Muscle of leg (tissue), 3 donors: ENCODE measurements at regions not wholly inside any gene's neighbourhood (a gene's known extent, or its start where the extent isn't known, plus 50 kb on each side); places are given as distances from the start of the nearest gene placed in this dataset.
A peak's percentile ranks its signal among the peaks of the same experiment; 100 is the strongest.

Experiments
- DNase-seq: peaks from one replicate; pipeline ENCODE4 v3.0.0; 2013
- H3K27ac ChIP-seq: one replicate; pipeline ENCODE4 v1.5.1; 2013; ENCODE audit warnings: mild to moderate bottlenecking, low read length, control low read depth
- H3K27me3 ChIP-seq: one replicate; pipeline ENCODE4 v1.6.1; 2013; ENCODE audit warnings: low read length; ENCODE audit not compliant: control insufficient read depth, insufficient read depth
- H3K36me3 ChIP-seq: one replicate; pipeline ENCODE4 v1.6.1; 2013; ENCODE audit warnings: low read length; ENCODE audit not compliant: control insufficient read depth, insufficient read depth
- H3K4me1 ChIP-seq: one replicate; pipeline ENCODE4 v1.6.1; 2013; ENCODE audit warnings: low read length; ENCODE audit not compliant: control insufficient read depth, insufficient read depth
- H3K4me3 ChIP-seq: one replicate; pipeline ENCODE4 v1.5.1; 2013; ENCODE audit warnings: low read length, control low read depth
- H3K9me3 ChIP-seq: replicated peaks from 2 replicates; pipeline ENCODE4 v1.6.1; 2013; ENCODE audit warnings: low read depth, low read length; ENCODE audit not compliant: control insufficient read depth
- WGBS: methylation state at CpG from one replicate; pipeline ENCODE4 v1.1.5; 2013; ENCODE audit warnings: missing lambda C conversion rate; ENCODE audit not compliant: insufficient coverage; 5-methylcytosine and 5-hydroxymethylcytosine counted together

DNA sequence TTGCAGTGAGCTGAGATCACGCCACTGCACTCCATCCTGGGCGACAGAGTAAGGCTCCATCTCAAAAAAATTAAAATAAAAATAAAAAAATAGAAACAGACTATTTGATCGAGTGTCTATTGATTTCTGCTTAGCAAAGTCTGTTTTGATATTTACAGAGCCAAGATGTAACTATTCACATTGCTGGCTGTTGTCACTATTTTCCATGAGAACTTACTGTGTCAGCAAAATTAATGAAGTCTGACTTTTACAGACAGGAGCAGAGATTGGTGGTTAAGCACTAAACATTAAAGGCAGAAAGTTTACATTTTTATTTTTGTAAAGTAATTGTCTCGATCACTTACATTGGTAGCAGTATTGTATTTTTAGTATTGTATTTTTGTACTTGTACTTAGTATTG is 85.0 kb upstream of the CCDC28A start:
- Histone ChIP-seq H3K9me3 (no peaks in the 10 kb centered on the region), H3K27ac (no peak overlapping the region), H3K4me3 (no peak overlapping the region), H3K27me3 (peaks cover under 1% of the 10 kb centered on the region), H3K36me3 (no peaks in the 10 kb centered on the region), H3K4me1 (peaks cover 9% of the 10 kb centered on the region)
- DNase-seq, result peak; percentile 26
- WGBS, result no CpG with 5 or more reads among the region's 4 CpGs

DNA sequence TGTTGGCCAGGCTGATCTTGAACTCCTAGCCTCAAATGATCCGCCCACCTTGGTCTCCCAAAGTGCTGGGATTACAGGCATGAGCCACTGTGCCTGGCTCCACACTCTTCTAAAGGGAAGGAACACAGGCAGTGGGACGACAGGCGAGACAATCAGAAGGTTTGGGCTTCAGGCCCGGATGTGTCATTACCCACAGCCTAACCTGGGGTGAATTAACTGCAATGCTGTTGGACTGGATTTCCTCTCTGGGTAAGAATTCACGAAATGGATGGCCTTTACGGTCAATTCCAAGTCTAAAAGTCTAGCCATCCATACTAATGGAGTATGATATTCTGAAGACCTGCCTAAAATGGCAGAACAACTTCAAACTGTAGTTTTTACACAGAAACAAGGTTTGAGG is 83.7 kb upstream of the CCDC28A start:
- 67% methylated on average over 3 of the region's 6 CpGs for WGBS

DNA sequence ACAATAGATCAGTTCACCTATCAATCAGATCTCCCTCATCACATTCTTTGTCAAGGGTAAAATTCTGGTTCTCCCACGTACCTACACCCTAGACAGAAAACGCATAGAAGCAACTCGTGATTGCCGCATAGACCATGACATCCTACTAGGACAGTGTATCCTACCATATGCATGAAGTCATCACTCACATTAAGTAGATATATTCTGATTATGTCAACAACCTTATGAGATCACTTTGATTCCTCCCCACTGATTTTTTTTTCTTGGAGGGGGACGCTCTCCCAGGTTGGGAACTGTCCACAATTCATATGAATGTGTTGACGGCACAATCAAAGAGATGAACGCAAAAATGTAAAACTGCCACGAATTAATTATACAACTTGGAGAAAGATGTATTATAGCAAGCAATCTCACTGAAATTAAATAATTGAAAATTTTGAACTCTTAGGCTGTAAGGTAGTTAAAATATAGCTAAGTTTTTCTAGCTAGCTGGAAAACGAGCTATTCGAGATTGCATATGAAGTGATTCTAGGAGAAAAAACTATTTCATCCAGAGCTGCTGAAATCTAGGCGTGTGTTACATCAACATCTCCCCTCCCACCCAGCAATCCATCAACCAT is 82.5 kb upstream of the CCDC28A start:
- no peaks in the 10 kb centered on the region for H3K36me3 ChIP-seq
- DNase-seq, result no peak
- H3K27me3 ChIP-seq, result peaks cover 2% of the 10 kb centered on the region
- H3K4me1 ChIP-seq, result peaks cover 10% of the 10 kb centered on the region
- no peaks in the 10 kb centered on the region for H3K9me3 ChIP-seq
- H3K27ac ChIP-seq, result no peak overlapping the region
- peak overlapping the region; percentile 47 for H3K4me3 ChIP-seq
- 90% methylated on average over 2 of the region's 11 CpGs for WGBS

More for the DNA sequence above, 83.7 kb upstream of the CCDC28A start:
- H3K27me3 ChIP-seq, result peaks cover 2% of the 10 kb centered on the region
- H3K4me1 ChIP-seq, result peaks cover 10% of the 10 kb centered on the region
- DNase-seq, result no peak
- H3K27ac ChIP-seq, result no peak overlapping the region
- no peaks in the 10 kb centered on the region for H3K9me3 ChIP-seq
- H3K36me3 ChIP-seq, result no peaks in the 10 kb centered on the region
- H3K4me3 ChIP-seq, result no peak overlapping the region

DNA sequence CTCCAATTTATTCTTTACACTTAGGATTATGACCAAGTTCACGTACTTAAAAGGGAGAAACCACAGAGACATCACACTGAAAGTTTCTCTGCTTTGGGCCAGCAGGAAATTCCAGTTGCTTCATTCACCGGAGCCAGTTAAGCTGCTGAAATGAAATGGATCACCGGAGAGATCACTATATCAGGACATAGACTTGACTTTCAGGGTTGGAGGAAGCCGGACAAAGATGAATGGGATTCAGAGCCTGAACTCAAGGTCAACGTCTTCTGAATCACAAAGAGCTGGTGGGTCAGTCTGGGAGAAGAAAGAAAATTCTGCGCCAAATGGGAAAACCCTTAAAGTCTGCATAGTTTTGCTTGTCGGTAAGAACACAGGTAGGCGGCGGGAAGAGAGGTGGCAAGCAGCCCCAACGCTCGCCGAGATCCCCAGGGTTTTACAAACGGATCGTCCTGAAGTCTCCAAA is 81.9 kb upstream of the CCDC28A start:
- H3K27ac ChIP-seq, result no peak overlapping the region
- H3K4me1 ChIP-seq, result peaks cover 10% of the 10 kb centered on the region

DNA sequence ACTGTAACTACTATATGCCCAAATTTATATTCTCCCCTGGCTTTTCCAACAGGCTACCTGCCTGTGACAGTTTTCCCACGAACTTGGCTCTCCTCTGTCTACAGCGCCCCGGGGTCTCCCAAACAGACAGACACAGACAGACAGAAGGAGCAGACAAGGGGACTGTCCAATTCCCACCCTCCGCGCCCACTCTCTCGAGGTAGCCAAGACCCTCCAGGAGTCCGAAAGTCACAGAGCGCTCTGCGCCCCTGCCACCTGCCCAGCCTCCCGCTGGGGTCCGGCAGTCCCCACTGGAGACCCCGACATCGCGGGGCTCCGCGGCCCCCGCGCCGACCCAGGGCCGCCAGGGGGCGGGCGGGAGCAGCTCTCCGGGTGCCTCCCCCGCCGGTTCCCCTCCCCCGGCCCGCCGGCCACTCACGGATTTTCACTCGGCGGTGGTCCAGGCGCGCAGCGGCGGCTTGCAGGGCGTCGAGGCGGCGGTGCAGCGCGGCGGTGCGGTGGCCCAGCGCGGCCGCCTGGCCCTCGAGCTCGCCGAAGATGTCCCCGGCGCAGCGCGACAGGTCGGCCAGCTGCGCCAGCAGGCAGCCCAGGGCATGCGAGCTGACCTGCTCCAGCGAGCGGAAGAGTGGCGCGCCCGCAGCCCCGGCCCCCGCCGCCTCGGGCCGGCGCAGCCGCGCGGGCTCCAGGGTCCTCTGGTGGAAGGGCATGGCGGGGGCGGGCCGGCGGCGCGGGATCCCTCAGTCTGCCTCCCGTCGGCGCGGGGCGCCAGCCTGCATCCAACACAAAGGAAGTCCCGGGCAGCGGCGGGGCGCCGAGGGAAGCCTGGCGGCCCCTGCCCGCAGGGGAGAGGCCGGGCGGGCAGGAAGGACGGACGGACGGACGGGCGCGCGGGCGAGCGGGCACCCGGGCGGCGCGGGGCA is 81.3 kb upstream of the CCDC28A start:
- Histone ChIP-seq H3K27ac (peak overlapping the region; percentile 31), H3K4me1 (peaks cover 10% of the 10 kb centered on the region), H3K27me3 (peaks cover 2% of the 10 kb centered on the region), H3K9me3 (no peaks in the 10 kb centered on the region), H3K36me3 (no peaks in the 10 kb centered on the region), H3K4me3 (peak overlapping the region; percentile 63)
- WGBS, result 0% methylated on average over 103 of the region's 103 CpGs
- DNase-seq, result peak; percentile 88

More for the DNA sequence above, 81.9 kb upstream of the CCDC28A start:
- H3K4me3 ChIP-seq, result peak overlapping the region; percentile 47
- no peaks in the 10 kb centered on the region for H3K36me3 ChIP-seq
- whole genome bisulfite sequencing, result 9% methylated on average over 12 of the region's 14 CpGs
- DNase-seq, result peak; percentile 26
- H3K9me3 ChIP-seq, result no peaks in the 10 kb centered on the region
- H3K27me3 ChIP-seq, result peaks cover 2% of the 10 kb centered on the region

DNA sequence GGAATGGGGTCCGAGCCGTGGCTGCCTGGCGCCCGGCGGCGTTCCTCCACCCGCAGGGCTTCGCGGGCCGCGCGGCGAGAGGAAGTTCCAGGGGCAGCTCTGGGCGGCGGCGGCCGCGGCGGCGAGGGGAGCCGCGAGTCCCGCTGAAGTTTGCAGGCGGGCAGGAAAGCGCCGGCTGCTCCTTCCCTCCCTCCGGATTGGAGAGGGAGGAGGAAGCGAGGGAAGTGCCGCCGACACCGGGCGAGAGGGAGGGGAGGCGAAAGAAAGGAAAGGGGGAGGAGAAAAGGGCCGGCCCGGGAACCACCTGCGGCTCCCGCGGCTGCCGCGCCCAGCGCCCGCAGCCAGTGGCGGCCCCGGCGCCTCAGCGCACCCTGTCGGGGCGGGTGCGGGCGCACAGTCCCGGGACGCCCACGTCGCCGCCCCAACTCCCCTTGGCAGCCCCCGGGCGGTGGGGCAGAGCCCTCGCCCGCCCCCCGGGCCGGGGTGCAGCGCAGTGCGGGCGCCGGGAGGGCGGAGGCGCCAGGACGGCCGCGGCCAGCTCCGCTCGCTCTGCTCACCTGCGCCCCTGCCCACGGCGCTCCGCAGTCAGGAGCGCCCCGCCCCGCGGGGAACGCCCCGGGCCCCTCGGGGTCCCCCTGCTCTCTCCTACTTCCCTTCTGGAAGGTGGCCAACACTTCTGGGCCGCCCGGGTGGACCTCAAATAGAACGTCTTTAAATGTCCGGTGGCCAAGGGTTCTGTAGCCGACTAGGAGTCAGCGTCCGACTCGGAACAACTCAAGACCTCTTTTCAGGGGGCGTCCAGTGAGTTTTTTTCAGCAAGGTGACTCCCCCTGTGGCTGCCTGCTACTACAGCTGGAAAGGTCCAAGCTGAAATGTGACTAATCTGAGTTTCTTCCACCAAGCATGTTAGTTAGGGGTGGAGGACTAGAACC is 80.3 kb upstream of the CCDC28A start:
- peak overlapping the region; percentile 63 for H3K4me3 ChIP-seq
- H3K9me3 ChIP-seq, result no peaks in the 10 kb centered on the region
- peak overlapping the region; percentile 44 for H3K27ac ChIP-seq
- H3K36me3 ChIP-seq, result no peaks in the 10 kb centered on the region
- peaks cover 2% of the 10 kb centered on the region for H3K27me3 ChIP-seq
- under 1% methylated on average over 72 of the region's 92 CpGs for WGBS
- H3K4me1 ChIP-seq, result peaks cover 10% of the 10 kb centered on the region
- peak; percentile 79 for DNase-seq

DNA sequence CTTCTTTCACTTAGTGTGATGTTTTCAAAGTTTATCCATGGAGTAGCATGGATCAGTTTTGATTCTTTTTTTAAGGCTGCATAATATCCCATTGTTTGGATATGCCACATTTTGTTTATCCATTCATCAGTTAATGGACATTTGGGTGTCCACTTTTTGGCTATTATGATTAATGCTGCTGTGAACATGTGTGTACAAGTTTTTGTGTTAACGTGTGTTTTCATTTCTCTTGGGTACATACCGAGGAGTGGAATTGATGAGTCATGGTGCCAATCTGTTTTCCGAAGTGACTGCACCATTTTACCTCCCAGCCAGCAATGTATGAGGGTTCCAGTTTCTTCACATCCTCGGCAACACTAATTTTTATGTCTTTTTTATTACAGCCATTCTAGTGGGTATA is 78.4 kb upstream of the CCDC28A start:
- H3K9me3 ChIP-seq, result no peaks in the 10 kb centered on the region
- peaks cover 10% of the 10 kb centered on the region for H3K4me1 ChIP-seq
- peaks cover 2% of the 10 kb centered on the region for H3K27me3 ChIP-seq
- DNase-seq, result no peak
- H3K27ac ChIP-seq, result no peak overlapping the region
- H3K4me3 ChIP-seq, result no peak overlapping the region
- WGBS, result no CpG with 5 or more reads among the region's 4 CpGs
- no peaks in the 10 kb centered on the region for H3K36me3 ChIP-seq

DNA sequence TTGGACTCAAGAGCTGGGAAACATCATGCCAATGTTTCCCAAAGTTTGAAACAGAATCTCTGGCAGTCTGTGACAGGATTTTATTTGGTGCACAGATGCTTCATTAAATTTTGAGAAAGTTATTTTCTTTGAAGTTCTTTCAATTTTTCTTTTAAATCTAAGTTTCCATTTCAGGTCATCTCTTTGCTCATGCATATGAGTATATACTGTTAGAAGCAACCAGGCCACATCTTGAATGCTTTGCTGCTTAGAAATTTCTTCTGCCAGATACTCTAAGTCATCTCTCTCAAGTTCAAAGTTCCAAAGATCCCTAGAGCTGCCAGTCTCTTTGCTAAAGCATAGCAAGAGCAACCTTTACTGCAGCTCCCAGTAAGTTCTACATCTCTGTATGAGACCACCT is 59.1 kb upstream of the CCDC28A start:
- no peak for DNase-seq
- H3K36me3 ChIP-seq, result no peaks in the 10 kb centered on the region
- H3K4me3 ChIP-seq, result no peak overlapping the region
- H3K9me3 ChIP-seq, result peaks cover 5% of the 10 kb centered on the region
- H3K4me1 ChIP-seq, result no peaks in the 10 kb centered on the region
- H3K27me3 ChIP-seq, result no peaks in the 10 kb centered on the region
- no peak overlapping the region for H3K27ac ChIP-seq

DNA sequence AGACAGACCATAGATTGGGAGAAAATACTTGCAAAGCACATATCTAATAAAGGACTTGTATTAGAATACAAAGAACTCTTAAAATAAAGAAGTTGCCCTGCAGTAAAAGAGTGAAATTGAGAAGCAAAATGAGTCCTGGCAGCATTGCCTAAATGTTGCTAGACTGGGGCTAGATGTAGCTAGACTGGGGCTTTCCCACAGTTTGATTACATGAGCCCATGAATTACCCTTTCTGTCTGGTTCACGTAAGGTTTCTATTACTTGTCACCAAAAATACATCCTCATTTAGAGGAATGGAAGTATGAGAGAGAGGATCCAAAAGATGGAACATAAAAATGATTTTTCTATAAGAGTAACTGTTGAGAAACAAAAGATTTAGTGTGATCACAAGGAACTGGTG is 57.6 kb upstream of the CCDC28A start:
- Histone ChIP-seq H3K27ac (no peak overlapping the region), H3K4me3 (no peak overlapping the region), H3K27me3 (no peaks in the 10 kb centered on the region), H3K4me1 (no peaks in the 10 kb centered on the region), H3K36me3 (no peaks in the 10 kb centered on the region), H3K9me3 (peaks cover 5% of the 10 kb centered on the region)
- WGBS, result no CpG with 5 or more reads among the region's 1 CpG
- no peak for DNase-seq
